PC-9 (cell line): ENCODE measurements at regions not wholly inside any gene's neighbourhood (a gene's known extent, or its start where the extent isn't known, plus 50 kb on each side); places are given as distances from the start of the nearest gene placed in this dataset.

ENCODE experiments used
- CTCF ChIP-seq: fragments of 200-600 bp; sonication (generic); conservative IDR thresholded peaks from 2 replicates; pipeline ENCODE4 v1.6.1; 2017; ENCODE audit warnings: mixed run types, antibody characterized with exemption, mild to moderate bottlenecking, moderate library complexity
- EZH2 ChIP-seq: fragments of 200-600 bp; sonication (generic); IDR thresholded peaks from 2 replicates; pipeline ENCODE4 v1.8.0; 2017; ENCODE audit warnings: antibody characterized with exemption, low read depth

GRCh38 chr22:48880749-48881148 is 946.9 kb downstream of the BRD1 start:
- TF ChIP-seq CTCF (no peak), EZH2 (no peak)
